Liver (tissue), 7 donors: ENCODE measurements at regions not wholly inside any gene's neighbourhood (a gene's known extent, or its start where the extent isn't known, plus 50 kb on each side); places are given as distances from the start of the nearest gene placed in this dataset.
A peak's percentile ranks its signal among the peaks of the same experiment; 100 is the strongest.
"Not testable (repeated sequence)": the region's sequence is repeated elsewhere in the genome, so short reads cannot be mapped to it uniquely, and the experiment has no call there.

Experiments used
- DNase-seq: peaks from one replicate; pipeline ENCODE4 v3.0.0-alpha.2; 2017; ENCODE audit warnings: low spot score
- H3K27ac ChIP-seq, 2 donors: one replicate each; pipeline ENCODE4 v1.7.0; 2013; ENCODE audit warnings: inconsistent platforms in 2 of 2, low read length in 2 of 2, control low read depth in 1 of 2, low read depth in 1 of 2, mild to moderate bottlenecking in 1 of 2
- H3K27me3 ChIP-seq, 4 donors: one replicate each; pipeline versions ENCODE4 v1.6.1 to v1.7.0; 2013; ENCODE audit warnings: low read length in 3 of 4, inconsistent platforms in 1 of 4, mild to moderate bottlenecking in 1 of 4, moderate library complexity in 1 of 4; ENCODE audit not compliant: control insufficient read depth in 4 of 4, insufficient read depth in 4 of 4
- H3K36me3 ChIP-seq, 4 donors: one replicate each; pipeline versions ENCODE4 v1.6.1 to v1.7.0; 2013; ENCODE audit warnings: low read length in 3 of 4, mild to moderate bottlenecking in 3 of 4, low read depth in 1 of 4, moderate library complexity in 1 of 4; ENCODE audit not compliant: control insufficient read depth in 4 of 4, insufficient read depth in 3 of 4
- H3K4me1 ChIP-seq, 4 donors: one replicate each; pipeline versions ENCODE4 v1.6.1 to v1.7.0; 2013; ENCODE audit warnings: low read length in 3 of 4, mild to moderate bottlenecking in 3 of 4, moderate library complexity in 1 of 4; ENCODE audit not compliant: control insufficient read depth in 4 of 4, insufficient read depth in 4 of 4
- H3K4me3 ChIP-seq, 3 donors: one replicate each; pipeline versions ENCODE4 v1.6.1 to v1.7.0; 2013; ENCODE audit warnings: low read length in 3 of 3, control low read depth in 1 of 3, low read depth in 1 of 3, mild to moderate bottlenecking in 1 of 3
- H3K9ac ChIP-seq, 2 donors: one replicate each; pipeline ENCODE4 v1.7.0; 2013; ENCODE audit warnings: low read length in 2 of 2, mild to moderate bottlenecking in 2 of 2, moderate library complexity in 2 of 2, control low read depth in 1 of 2, low read depth in 1 of 2
- H3K9me3 ChIP-seq, 4 donors: one replicate each; pipeline versions ENCODE4 v1.6.1 to v1.7.0; 2013; ENCODE audit warnings: low read length in 3 of 4; ENCODE audit not compliant: control insufficient read depth in 4 of 4
- RAD21 ChIP-seq, 2 donors: IDR thresholded peaks; 2 replicates each; pipeline ENCODE4 v1.6.1; 2016; ENCODE audit warnings: antibody characterized with exemption in 2 of 2, mild to moderate bottlenecking in 2 of 2
- WGBS: extraction: QIAGEN DNeasy Blood & Tissue Kit; methylation state at CpG from one replicate; pipeline ENCODE4 v1.1.7; 2013; 5-methylcytosine and 5-hydroxymethylcytosine counted together
- donor health status: healthy.
- donor health status: healthy.
- donor health status: healthy.
- donor health status: healthy.

DNA sequence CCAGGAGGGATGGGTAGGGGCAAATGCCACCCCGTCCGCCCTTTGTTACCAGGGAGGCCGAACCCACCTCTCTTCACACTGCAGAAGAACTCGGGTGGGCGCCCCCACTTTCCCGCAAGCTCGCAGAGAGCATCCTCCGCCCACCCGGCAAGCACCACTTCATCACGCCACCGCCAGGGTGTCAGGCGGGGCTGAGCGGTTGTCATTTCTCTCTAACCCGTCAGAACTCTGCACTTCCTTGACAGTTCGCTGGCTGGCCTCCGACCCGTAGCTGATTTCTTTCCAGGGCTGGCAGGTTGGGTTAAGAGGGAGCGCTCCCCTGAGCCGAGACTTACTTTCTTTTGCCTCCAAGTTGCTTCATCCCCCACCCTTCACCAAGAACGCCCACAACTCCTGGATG, 130.7 kb downstream of the CRLF3 start:
- H3K9ac ChIP-seq, H3K27me3 ChIP-seq, H3K9me3 ChIP-seq, DNase-seq, H3K36me3 ChIP-seq, H3K4me3 ChIP-seq, H3K27ac ChIP-seq, H3K4me1 ChIP-seq: not testable (repeated sequence)
- WGBS, result 8% methylated on average over 20 of the region's 20 CpGs
- peak in 1 of 2 donors; percentile 10 for TF ChIP-seq RAD21 (IDR thresholded peaks at IDR 0.05)

DNA sequence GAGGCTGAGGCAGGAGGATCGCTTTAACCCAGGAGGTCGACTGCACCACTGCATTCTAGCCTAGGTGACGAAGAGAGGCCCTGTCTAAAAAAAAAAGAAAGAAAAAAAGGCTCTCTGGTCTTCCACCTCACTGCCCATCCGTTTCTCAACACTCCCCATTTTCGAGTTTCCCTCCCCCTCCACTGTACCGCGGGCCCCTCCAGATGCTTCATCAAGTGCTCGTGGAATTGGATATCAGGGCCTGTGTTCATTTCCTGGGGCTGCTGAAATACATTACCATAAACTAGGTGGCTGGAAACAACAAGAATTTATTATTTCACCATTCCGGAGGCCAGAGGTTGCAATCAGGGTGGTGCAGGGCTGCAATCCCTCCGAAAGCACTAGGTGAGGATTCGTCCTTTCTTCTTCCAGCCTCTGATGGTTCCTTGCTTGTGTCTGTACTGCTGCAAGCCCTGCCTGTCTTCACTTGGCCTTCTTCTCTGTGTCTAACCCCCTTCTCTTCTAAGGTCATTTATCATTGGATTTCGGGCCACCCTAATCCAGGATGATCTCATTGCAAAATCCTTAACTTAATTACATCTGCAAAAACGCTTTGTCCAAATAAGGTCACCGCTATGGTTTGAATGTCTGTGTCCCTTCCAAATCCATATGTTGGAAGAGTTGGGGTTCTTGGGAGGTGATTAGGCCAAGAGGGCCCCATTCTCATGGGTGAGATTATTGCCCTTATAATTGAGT, 135.1 kb downstream of the CRLF3 start:
- not testable (repeated sequence) for DNase-seq, H3K4me3 ChIP-seq, H3K36me3 ChIP-seq, H3K27ac ChIP-seq, H3K4me1 ChIP-seq, H3K9ac ChIP-seq, H3K9me3 ChIP-seq, H3K27me3 ChIP-seq
- WGBS, result 91% methylated on average over 14 of the region's 14 CpGs

DNA sequence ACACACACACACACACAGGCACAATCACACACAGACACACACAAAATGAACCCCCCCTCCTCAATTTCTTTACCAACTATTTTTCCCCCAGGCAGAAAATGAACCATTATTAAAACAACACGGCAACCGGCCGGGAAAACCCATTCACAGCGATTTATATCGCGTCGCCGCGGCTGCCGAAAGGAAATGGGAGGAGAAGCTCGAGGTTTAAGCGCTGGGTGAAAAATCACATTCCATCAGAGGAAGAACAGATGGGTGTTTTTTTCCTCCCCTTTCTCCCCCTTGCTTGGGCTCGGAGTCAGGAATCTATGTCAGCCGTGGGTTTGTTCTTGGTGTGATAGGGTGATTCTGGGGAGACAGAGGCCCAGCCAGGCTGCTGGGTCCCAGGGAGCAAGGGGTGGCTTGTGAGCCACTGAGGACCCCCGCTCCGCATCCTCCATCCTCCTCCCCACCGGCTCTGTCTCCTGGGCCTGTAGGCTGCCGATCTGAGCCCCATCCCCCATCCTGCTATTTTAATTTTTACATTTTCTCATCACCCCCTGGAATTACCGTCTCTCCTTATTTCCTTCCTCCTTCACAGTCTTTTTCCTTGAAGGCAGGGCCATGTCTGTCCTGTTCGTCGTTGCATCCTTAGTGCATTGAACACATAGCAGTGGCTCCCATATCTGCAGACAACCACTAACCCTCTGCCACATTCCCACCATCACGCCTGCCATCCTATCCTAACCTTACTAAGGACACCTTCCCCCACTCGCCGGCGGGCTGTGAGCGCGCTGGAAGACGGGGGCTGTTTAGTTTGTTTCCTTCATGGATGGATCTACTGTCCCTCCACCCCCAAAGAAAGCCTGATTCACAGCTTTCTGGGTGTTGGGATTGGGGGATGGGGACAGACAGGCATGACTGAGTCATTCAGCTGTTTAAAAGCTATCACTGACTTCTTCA, 137.7 kb downstream of the CRLF3 start:
- not testable (repeated sequence) for DNase-seq, H3K4me3 ChIP-seq, H3K4me1 ChIP-seq, H3K9me3 ChIP-seq, H3K27ac ChIP-seq, H3K36me3 ChIP-seq, H3K27me3 ChIP-seq, H3K9ac ChIP-seq
- 37% methylated on average over 26 of the region's 28 CpGs for WGBS

DNA sequence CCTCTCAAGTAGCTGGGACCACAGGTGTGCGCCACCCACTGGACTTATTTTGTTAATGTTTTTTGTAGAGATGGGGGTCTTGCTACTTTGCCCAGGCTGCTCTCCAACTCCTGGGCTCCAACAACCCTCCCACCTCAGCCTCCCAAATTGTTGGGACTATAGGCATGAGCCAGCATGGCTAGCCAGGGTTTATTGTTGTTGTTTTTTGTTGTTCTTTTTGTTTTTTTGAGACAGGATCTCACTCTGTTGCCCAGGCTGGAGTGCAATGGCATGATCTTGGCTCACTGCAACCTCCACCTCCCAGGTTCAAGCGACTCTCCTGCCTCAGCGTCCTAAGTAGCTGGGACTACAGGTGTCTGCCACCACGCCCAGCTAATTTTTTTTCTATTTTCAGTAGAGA, 142.2 kb downstream of the CRLF3 start:
- not testable (repeated sequence) for H3K36me3 ChIP-seq, H3K27ac ChIP-seq, H3K9ac ChIP-seq, H3K27me3 ChIP-seq, H3K4me1 ChIP-seq, H3K4me3 ChIP-seq, DNase-seq, H3K9me3 ChIP-seq
- 96% methylated on average over 4 of the region's 4 CpGs for WGBS

DNA sequence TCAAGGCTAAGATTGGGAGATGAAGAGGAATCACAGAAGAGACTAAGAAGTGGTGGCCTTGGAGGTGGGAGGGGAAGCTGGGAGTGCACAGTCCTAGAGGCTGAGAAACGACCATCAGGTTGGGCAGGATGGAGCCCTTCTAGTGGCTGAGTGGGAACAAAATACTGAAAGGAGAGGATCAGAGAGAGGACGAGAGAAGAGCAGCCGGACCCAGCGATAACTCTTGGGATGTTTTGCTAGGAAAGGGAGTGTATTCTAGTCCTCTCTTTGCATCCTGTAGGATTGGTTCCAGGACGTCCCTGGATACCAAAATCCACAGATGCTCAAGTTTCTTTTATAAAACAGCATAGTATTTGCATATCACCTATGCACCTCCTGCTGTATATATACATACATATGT, 143.8 kb downstream of the CRLF3 start:
- H3K4me1 ChIP-seq, H3K36me3 ChIP-seq, H3K27me3 ChIP-seq, H3K9me3 ChIP-seq, H3K9ac ChIP-seq, DNase-seq, H3K27ac ChIP-seq, H3K4me3 ChIP-seq: not testable (repeated sequence)
- 59% methylated on average over 5 of the region's 5 CpGs for WGBS
